AG04450 (cell line): ENCODE measurements at regions not wholly inside any gene's neighbourhood (a gene's known extent, or its start where the extent isn't known, plus 50 kb on each side); places are given as distances from the start of the nearest gene placed in this dataset.

Experiments
- CTCF ChIA-PET: fragments of 300-600, 350-600 bp; formaldehyde crosslinking; extraction: SDS; loops from one replicate; lab custom pipeline; 2022; ENCODE audit warnings: antibody characterized with exemption, inconsistent platforms; lab: Charles Lee
- POLR2A ChIA-PET: fragments of 350-600 bp; formaldehyde crosslinking; extraction: SDS; loops from one replicate; lab custom pipeline; 2021; ENCODE audit warnings: antibody characterized with exemption, inconsistent platforms; lab: Yijun Ruan, JAX
- DNase-seq: peaks from one replicate; pipeline ENCODE4 v3.0.0-alpha.2; 2011; ENCODE audit warnings: low read depth, low spot score
- H3K27ac ChIP-seq: one replicate; pipeline ENCODE4 v1.5.1; 2012; ENCODE audit warnings: low read depth, low read length, control low read depth
- H3K27me3 ChIP-seq: one replicate; pipeline ENCODE4 v1.6.0; 2012; ENCODE audit warnings: low read length; ENCODE audit not compliant: control insufficient read depth, insufficient read depth
- H3K4me3 ChIP-seq: 2 replicates; pipeline ENCODE4 v1.5.1; 2011; ENCODE audit warnings: mild to moderate bottlenecking, low read depth, low read length, control low read depth
- H3K9me3 ChIP-seq: 2 replicates; pipeline ENCODE4 v1.5.1; 2012; ENCODE audit warnings: low read length; ENCODE audit not compliant: control insufficient read depth, insufficient read depth
- CTCF ChIP-seq: IDR thresholded peaks from 2 replicates; pipeline ENCODE4 v1.5.1; 2011; ENCODE audit warnings: low read depth, low read length, control low read depth, inconsistent platforms

GRCh38 chr3:128515-129172 lies 67.9 kb upstream of the CHL1 start:
- POLR2A ChIA-PET: interaction anchor here (0.6 kb wide), 1 partner anchor 181 kb away, joined by 3 read pairs; no protein-coding TSS in a partner anchor
- H3K27me3 ChIP-seq: no peaks in the 10 kb centered on the region
- H3K27ac ChIP-seq: no peak overlapping the region
- CTCF ChIA-PET: interaction anchor here (0.8 kb wide), 1 partner anchor 225 kb away, joined by 3 read pairs; no protein-coding TSS in a partner anchor
- H3K4me3 ChIP-seq: no peak overlapping the region
- H3K9me3 ChIP-seq: no peaks in the 10 kb centered on the region
- no peak for DNase-seq
- TF ChIP-seq CTCF: no peak

- Histone ChIP-seq H3K27me3 (no peaks in the 10 kb centered on the region), H3K9me3 (no peaks in the 10 kb centered on the region), H3K4me3 (no peak overlapping the region), H3K27ac (no peak overlapping the region)
- DNase-seq: no peak
- CTCF ChIA-PET: interaction anchor here (0.8 kb wide), 1 partner anchor 223 kb away, joined by 4 read pairs; no protein-coding TSS in a partner anchor
- POLR2A ChIA-PET: no interaction called here
- no peak for TF ChIP-seq CTCF
Observed at GRCh38 chr3:131151-131888, 65.2 kb upstream of the CHL1 start.

GRCh38 chr3:132378-132777 lies 64.2 kb upstream of the CHL1 start:
- Histone ChIP-seq H3K4me3 (no peak overlapping the region), H3K9me3 (no peaks in the 10 kb centered on the region), H3K27me3 (no peaks in the 10 kb centered on the region), H3K27ac (no peak overlapping the region)
- ChIA-PET POLR2A (no interaction called here), CTCF (interaction anchor here (1.6 kb wide), 1 partner anchor 222 kb away, joined by 7 read pairs; no protein-coding TSS in a partner anchor)
- no peak for TF ChIP-seq CTCF
- no peak for DNase-seq

GRCh38 chr3:132904-133303 lies 63.7 kb upstream of the CHL1 start:
- Histone ChIP-seq H3K9me3 (no peaks in the 10 kb centered on the region), H3K27ac (no peak overlapping the region), H3K4me3 (no peak overlapping the region), H3K27me3 (no peaks in the 10 kb centered on the region)
- ChIA-PET POLR2A (no interaction called here), CTCF (interaction anchor here (1.6 kb wide), 1 partner anchor 221 kb away, joined by 7 read pairs; no protein-coding TSS in a partner anchor)
- no peak for TF ChIP-seq CTCF
- no peak for DNase-seq
